HL-60 (cell line): ENCODE measurements at regions not wholly inside any gene's neighbourhood (a gene's known extent, or its start where the extent isn't known, plus 50 kb on each side); places are given as distances from the start of the nearest gene placed in this dataset.

Source experiments
- DNase-seq, 2 experiments: peaks; one replicate each; pipeline ENCODE4 v3.0.0-alpha.2; 2010 to 2020; ENCODE audit warnings: low read depth in 1 of 2, low spot score in 1 of 2
- H3K27ac ChIP-seq: fragments of 250-450 bp; sonication (Bioruptor Pico); replicated peaks from 2 replicates; pipeline ENCODE4 v1.5.1; 2020; ENCODE audit warnings: mild to moderate bottlenecking, moderate library complexity
- H3K27me3 ChIP-seq: fragments of 250-450 bp; sonication (Bioruptor Pico); 2 replicates; pipeline ENCODE4 v1.5.1; 2021; ENCODE audit warnings: mild to moderate bottlenecking, moderate library complexity; ENCODE audit not compliant: insufficient read depth, poor library complexity, severe bottlenecking
- H3K4me3 ChIP-seq: replicated peaks from 2 replicates; pipeline ENCODE4 v1.5.1; 2011; ENCODE audit warnings: mild to moderate bottlenecking, control low read depth, low read length; ENCODE audit not compliant: insufficient read depth
- GABPA ChIP-seq: IDR thresholded peaks from 2 replicates; pipeline ENCODE4 v1.6.1; 2012; ENCODE audit warnings: low read depth
- POLR2AphosphoS5 ChIP-seq: IDR thresholded peaks from 2 replicates; pipeline ENCODE4 v1.6.1; 2012; ENCODE audit warnings: low read depth
- REST ChIP-seq: IDR thresholded peaks from 2 replicates; pipeline ENCODE4 v1.6.1; 2012; ENCODE audit warnings: low read depth; ENCODE audit not compliant: insufficient replicate concordance
- SPI1 ChIP-seq: IDR thresholded peaks from 2 replicates; pipeline ENCODE4 v1.6.1; 2012; ENCODE audit warnings: low read depth, mild to moderate bottlenecking, borderline replicate concordance
- TF ChIP-seq, protein P1 (sequence below): IDR thresholded peaks from one replicate; pipeline ENCODE4 v1.5.1; 2011; ENCODE audit warnings: low read length, control low read depth, inconsistent platforms; ENCODE audit not compliant: insufficient read depth

DNA sequence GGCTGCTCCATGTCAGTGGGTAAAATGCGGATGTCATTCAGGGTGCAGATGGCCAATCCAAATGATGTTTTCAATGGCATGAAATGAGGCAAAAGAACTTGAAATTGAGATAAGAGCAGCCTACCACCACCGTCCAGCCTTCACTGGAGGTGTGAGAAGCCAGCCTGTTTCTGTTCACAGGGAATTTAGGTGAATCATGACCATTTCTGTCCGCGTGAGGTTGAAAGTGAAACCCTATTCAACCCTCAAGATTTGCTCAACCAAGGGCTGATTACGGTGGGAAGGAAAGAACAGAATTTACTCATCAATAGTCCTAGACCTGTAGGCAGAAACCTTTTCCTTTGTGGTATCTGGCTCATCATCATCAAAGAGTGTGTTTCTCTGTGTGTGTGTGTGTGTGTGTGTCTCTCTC, 370.7 kb downstream of the COG6 start:
- DNase-seq = no peak
- Histone ChIP-seq H3K27me3 (no peaks in the 10 kb centered on the region), H3K27ac (no peak overlapping the region), H3K4me3 (no peak overlapping the region)
- no peak for TF ChIP-seq SPI1
- TF ChIP-seq, protein P1, sequence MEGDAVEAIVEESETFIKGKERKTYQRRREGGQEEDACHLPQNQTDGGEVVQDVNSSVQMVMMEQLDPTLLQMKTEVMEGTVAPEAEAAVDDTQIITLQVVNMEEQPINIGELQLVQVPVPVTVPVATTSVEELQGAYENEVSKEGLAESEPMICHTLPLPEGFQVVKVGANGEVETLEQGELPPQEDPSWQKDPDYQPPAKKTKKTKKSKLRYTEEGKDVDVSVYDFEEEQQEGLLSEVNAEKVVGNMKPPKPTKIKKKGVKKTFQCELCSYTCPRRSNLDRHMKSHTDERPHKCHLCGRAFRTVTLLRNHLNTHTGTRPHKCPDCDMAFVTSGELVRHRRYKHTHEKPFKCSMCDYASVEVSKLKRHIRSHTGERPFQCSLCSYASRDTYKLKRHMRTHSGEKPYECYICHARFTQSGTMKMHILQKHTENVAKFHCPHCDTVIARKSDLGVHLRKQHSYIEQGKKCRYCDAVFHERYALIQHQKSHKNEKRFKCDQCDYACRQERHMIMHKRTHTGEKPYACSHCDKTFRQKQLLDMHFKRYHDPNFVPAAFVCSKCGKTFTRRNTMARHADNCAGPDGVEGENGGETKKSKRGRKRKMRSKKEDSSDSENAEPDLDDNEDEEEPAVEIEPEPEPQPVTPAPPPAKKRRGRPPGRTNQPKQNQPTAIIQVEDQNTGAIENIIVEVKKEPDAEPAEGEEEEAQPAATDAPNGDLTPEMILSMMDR = no peak
- no peak for TF ChIP-seq GABPA
- TF ChIP-seq POLR2AphosphoS5 = no peak
- TF ChIP-seq REST = no peak

GRCh38 chr13:40026741-40027140, 371.3 kb downstream of the COG6 start:
- no peak for DNase-seq
- TF ChIP-seq SPI1 = no peak
- TF ChIP-seq, protein P1 = no peak
- TF ChIP-seq REST = no peak
- no peak overlapping the region for H3K27ac ChIP-seq
- no peaks in the 10 kb centered on the region for H3K27me3 ChIP-seq
- H3K4me3 ChIP-seq = no peak overlapping the region

GRCh38 chr13:40028446-40028845, 373.0 kb downstream of the COG6 start:
- TF ChIP-seq SPI1 (no peak), POLR2AphosphoS5 (no peak), REST (no peak), GABPA (no peak)
- TF ChIP-seq, protein P1 = no peak
- Histone ChIP-seq H3K4me3 (no peak overlapping the region), H3K27ac (no peak overlapping the region), H3K27me3 (no peaks in the 10 kb centered on the region)
- no peak for DNase-seq
